ENCODE measurements at regions not wholly inside any gene's neighbourhood (a gene's known extent, or its start where the extent isn't known, plus 50 kb on each side); places are given as distances from the start of the nearest gene placed in this dataset.

DNA sequence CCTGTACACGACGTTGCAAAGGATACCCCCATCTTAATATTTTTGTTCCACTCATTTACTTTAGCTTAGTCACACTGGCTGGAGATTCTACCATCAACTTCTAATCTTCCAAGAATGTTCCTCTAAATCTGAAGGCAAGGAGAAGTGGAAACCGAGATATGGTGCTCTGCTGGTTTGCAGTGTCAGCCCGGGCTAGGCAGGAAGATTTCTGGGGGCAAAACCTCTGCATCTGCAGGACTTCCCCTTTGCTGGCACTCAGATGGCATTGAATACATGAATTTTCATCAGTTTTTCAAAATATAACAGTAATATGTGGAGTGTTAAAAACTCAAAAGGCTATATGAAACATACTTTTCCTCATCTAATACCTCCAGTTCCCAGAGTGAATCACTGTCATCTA lies 240.4 kb downstream of the RPLP1 start:
- H3K27ac ChIP-seq: no peak overlapping the region
- TF ChIP-seq, protein P1, sequence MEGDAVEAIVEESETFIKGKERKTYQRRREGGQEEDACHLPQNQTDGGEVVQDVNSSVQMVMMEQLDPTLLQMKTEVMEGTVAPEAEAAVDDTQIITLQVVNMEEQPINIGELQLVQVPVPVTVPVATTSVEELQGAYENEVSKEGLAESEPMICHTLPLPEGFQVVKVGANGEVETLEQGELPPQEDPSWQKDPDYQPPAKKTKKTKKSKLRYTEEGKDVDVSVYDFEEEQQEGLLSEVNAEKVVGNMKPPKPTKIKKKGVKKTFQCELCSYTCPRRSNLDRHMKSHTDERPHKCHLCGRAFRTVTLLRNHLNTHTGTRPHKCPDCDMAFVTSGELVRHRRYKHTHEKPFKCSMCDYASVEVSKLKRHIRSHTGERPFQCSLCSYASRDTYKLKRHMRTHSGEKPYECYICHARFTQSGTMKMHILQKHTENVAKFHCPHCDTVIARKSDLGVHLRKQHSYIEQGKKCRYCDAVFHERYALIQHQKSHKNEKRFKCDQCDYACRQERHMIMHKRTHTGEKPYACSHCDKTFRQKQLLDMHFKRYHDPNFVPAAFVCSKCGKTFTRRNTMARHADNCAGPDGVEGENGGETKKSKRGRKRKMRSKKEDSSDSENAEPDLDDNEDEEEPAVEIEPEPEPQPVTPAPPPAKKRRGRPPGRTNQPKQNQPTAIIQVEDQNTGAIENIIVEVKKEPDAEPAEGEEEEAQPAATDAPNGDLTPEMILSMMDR (IDR thresholded peaks at IDR 0.05; ENCODE audit: low read depth, low read length): no peak
- no peaks in the 10 kb centered on the region for H3K36me3 ChIP-seq
- H3K4me3 ChIP-seq (ENCODE audit: low read depth, low read length): no peak overlapping the region
- peaks cover 5% of the 10 kb centered on the region for H3K9me3 ChIP-seq (ENCODE audit: severe bottlenecking)
- no peak for DNase-seq
- H3K27me3 ChIP-seq (ENCODE audit: insufficient read depth, low read depth, severe bottlenecking): no peaks in the 10 kb centered on the region

DNA sequence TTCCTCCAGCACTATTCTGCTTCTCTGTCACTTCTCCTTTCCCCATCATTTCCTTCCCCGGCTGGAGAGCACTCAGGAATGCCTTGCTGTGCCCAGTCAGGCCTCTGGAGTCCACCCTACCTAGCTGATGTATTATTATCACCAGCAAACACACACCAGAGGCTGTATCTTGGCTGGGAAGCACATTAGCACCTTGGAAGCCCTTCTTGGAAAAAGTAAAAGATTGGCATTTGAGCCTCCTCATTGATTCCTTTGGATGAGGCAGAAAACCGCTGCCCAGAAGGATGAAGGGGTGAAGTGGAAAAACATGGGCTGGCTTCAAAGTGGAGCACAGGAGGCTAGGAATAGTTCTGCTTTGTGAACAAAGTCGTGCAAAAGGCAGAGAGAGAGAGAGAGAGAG lies 244.3 kb downstream of the RPLP1 start:
- no peak overlapping the region for H3K27ac ChIP-seq
- TF ChIP-seq, protein P1 (IDR thresholded peaks at IDR 0.05; ENCODE audit: low read depth, low read length): no peak
- no peaks in the 10 kb centered on the region for H3K36me3 ChIP-seq
- H3K9me3 ChIP-seq (ENCODE audit: severe bottlenecking): no peaks in the 10 kb centered on the region
- DNase-seq: no peak
- H3K4me3 ChIP-seq (ENCODE audit: low read depth, low read length): no peak overlapping the region
- H3K27me3 ChIP-seq (ENCODE audit: insufficient read depth, low read depth, severe bottlenecking): no peaks in the 10 kb centered on the region

DNA sequence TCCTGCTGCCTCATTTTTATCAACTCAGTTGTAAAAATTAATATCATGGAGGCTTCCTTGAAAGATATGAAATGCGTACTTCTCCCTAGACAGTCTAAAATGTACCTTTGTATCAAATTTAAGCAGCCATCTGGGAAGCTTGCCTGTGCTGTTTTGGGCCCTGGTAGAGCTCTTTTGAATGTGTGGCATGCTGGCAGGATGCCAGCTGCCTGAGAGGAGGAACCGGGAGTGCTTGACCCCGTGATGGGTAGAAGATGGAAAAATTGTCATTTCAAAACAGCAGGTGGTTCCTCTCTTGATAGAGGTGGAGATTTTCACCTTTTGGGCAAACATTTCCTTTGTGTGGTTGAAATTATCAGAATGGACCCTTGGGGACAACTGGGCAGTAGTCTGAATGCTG lies 245.3 kb downstream of the RPLP1 start:
- Histone ChIP-seq H3K9me3 (ENCODE audit: severe bottlenecking) (no peaks in the 10 kb centered on the region), H3K4me3 (ENCODE audit: low read depth, low read length) (no peak overlapping the region)

DNA sequence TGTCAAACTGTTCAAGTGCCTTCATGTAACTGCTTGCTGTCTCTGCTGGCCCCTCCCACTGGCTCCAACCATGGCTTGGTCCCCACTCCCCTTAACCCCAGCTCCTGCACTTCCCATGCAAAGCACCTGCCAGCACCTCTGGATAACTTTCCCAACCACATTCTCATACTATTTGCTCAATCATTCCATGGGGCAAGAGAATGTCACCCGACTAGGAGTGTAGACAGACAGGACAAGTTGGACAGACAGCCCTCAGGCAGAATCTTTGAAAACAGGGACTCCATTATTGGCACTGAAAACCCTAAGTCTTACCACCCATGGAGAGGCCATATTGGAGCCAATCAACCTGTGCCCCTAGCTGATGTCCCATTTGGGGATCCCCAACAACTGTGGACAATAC lies 246.5 kb downstream of the RPLP1 start:
- no peak for DNase-seq
- H3K27me3 ChIP-seq (ENCODE audit: insufficient read depth, low read depth, severe bottlenecking): no peaks in the 10 kb centered on the region
- no peaks in the 10 kb centered on the region for H3K9me3 ChIP-seq (ENCODE audit: severe bottlenecking)
- TF ChIP-seq, protein P1 (IDR thresholded peaks at IDR 0.05; ENCODE audit: low read depth, low read length): no peak
- no peak overlapping the region for H3K4me3 ChIP-seq (ENCODE audit: low read depth, low read length)
- no peaks in the 10 kb centered on the region for H3K36me3 ChIP-seq
- no peak overlapping the region for H3K27ac ChIP-seq

More for the DNA sequence above, 245.3 kb downstream of the RPLP1 start:
- no peaks in the 10 kb centered on the region for H3K36me3 ChIP-seq
- H3K27ac ChIP-seq: no peak overlapping the region
- H3K27me3 ChIP-seq (ENCODE audit: insufficient read depth, low read depth, severe bottlenecking): no peaks in the 10 kb centered on the region
- no peak for DNase-seq
- TF ChIP-seq, protein P1 (IDR thresholded peaks at IDR 0.05; ENCODE audit: low read depth, low read length): no peak

DNA sequence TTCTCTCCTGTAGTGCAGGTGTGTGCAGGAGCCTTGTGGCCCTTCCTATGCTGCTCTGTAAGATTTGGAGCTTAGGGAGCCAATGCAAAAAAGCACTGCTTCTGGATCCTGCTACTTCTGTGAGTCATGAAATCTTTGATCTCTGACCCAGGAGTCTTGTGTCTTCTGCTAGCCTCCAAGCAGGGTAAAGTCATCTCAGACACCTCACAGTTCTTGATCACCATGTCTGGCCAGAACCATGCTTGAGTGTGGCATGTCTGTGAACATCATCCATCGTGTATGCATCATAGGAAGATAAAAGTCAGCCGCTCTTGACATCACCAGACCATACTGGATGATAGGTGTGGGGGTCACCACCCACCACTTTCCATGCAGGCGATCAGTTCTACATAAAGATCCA lies 247.8 kb downstream of the RPLP1 start:
- TF ChIP-seq, protein P1 (IDR thresholded peaks at IDR 0.05; ENCODE audit: low read depth, low read length): no peak
- H3K9me3 ChIP-seq (ENCODE audit: severe bottlenecking): no peaks in the 10 kb centered on the region
- H3K27ac ChIP-seq: no peak overlapping the region
- H3K4me3 ChIP-seq (ENCODE audit: low read depth, low read length): no peak overlapping the region
- H3K36me3 ChIP-seq: no peaks in the 10 kb centered on the region
- no peaks in the 10 kb centered on the region for H3K27me3 ChIP-seq (ENCODE audit: insufficient read depth, low read depth, severe bottlenecking)
- no peak for DNase-seq

DNA sequence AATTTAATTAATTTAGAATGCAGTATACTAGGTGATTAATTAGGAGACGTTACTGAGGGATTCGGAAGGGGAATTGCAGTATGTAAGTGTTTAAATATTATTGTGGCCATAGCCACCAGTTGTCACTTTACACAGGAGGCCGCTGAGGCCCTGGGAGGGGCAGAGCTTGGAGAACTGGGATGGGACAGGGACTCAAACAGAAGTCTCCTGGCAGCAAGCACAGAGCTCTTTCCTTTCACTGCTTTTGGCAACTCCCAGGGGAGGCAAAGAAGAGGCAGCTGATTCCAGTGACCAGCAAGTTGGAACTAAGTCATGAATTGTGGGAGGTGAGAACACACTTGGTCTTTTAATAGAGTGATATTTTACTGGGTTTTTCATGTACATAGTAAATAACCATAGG lies 248.6 kb downstream of the RPLP1 start:
- H3K4me3 ChIP-seq (ENCODE audit: low read depth, low read length): no peak overlapping the region
- TF ChIP-seq, protein P1 (IDR thresholded peaks at IDR 0.05; ENCODE audit: low read depth, low read length): no peak

More for the DNA sequence above, 248.6 kb downstream of the RPLP1 start:
- Histone ChIP-seq H3K36me3 (no peaks in the 10 kb centered on the region), H3K9me3 (ENCODE audit: severe bottlenecking) (peaks cover 4% of the 10 kb centered on the region), H3K27ac (no peak overlapping the region), H3K27me3 (ENCODE audit: insufficient read depth, low read depth, severe bottlenecking) (no peaks in the 10 kb centered on the region)
- no peak for DNase-seq

Data from WERI-Rb-1 (cell line).